Inflammatory macrophage treated with lipopolysaccharide for 4 hours (primary cell): ENCODE measurements at regions not wholly inside any gene's neighbourhood (a gene's known extent, or its start where the extent isn't known, plus 50 kb on each side); places are given as distances from the start of the nearest gene placed in this dataset.
"Not testable (repeated sequence)": the region's sequence is repeated elsewhere in the genome, so short reads cannot be mapped to it uniquely, and the experiment has no call there.

ENCODE experiments used
- DNase-seq: peaks from one replicate; pipeline ENCODE4 v3.0.0-alpha.2; 2020

- no peak for DNase-seq
Measured at GRCh38 chr1:104331763-104332162, 582.1 kb downstream of the AMY1C start.

DNA sequence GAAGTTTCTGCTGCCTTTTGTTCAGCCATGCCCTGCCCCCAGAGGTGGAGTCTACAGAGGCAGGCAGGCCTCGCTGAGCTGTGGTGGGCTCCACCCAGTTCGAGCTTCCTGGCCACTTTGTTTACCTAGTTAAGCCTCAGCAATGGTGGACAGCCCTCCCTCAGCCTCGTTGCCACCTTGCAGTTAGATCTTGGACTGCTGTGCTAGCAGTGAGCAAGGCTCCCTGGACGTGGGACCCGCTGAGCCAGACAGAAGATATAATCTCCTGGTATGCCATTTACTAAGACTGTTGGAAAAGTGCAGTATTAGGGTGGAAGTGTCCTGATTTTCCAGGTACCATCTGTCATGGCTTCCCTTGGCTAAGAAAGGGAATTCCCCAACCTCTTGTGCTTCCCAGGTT lies 588.2 kb downstream of the AMY1C start:
- DNase-seq, result not testable (repeated sequence)

- DNase-seq, result no peak
Measured at GRCh38 chr1:104341944-104342343, 592.2 kb downstream of the AMY1C start.

DNA sequence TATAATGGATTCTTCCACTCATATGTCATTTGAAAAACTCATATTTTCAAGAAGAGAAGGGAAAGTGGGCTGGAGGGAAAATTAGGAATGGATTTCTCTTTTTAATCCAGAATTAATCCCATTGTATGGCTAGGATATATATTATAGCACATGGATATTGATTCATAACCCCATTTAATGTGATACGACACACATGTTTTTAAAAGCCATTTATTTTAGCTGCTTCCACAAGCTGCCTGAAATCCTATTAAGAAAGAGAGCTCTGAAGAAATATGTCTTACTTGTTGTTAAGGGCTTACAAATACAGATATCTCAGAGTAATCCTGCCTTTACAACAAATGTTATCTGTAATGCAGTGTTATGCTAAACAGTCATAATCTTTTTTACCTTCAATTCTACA lies 598.6 kb downstream of the AMY1C start:
- DNase-seq, result no peak

DNA sequence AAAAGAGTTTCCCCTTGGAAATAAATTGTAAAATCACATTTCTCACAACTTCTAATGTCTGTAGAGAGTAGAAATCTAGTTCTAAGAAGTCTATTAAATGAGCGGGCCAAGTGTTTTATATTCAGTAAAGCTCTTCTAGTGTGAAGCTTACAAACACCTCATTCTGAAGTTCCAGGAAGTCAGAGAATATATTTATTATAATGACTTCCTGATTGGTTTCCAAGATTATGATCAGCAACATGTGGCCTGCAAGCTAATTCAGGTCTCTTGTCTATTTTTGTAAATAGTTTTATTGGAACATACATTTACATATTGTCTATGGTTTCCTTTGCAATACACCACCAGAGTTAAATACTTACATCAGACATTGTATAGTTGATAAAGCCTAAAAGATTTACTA lies 603.9 kb downstream of the AMY1C start:
- DNase-seq, result no peak

DNA sequence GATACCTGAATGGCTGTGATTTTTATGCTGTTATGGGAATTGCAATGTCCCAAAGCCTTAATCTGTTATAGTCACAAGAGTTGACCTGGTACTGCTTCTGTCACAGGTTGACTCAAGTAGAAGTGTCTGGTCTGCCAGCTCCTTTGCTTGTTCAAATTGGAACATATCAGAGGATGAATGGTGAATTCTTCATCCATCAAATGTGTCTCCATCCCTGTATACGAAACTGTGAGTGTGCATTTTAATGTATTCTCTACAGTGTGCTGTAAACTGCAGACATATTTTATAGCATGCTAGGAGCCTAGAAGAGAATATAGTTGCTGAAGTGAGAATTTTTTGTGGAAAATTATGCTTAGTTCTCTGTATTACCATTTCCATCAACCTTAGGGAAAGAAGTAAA lies 608.4 kb downstream of the AMY1C start:
- DNase-seq, result no peak

GRCh38 chr1:104358621-104359020 lies 608.9 kb downstream of the AMY1C start:
- no peak for DNase-seq

GRCh38 chr1:104378414-104378813 lies 628.7 kb downstream of the AMY1C start:
- no peak for DNase-seq

DNA sequence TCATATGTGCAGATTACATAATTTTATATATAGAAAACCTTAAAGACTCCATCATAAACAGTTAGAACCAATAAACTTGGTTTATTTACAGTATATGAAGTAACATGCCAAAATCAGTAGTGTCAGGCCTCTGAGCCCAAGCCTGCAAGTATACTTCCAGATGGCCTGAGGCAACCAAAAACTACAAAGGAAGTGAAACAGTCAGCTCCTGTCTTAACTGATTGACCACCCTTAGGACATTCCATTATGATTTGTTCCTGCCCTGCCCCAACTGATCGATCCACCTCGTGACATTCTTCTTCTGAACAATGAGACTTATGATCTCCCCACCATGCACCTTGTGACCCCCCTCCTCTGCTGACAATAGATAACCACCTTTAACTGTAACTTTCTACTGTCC lies 630.3 kb downstream of the AMY1C start:
- no peak for DNase-seq

DNA sequence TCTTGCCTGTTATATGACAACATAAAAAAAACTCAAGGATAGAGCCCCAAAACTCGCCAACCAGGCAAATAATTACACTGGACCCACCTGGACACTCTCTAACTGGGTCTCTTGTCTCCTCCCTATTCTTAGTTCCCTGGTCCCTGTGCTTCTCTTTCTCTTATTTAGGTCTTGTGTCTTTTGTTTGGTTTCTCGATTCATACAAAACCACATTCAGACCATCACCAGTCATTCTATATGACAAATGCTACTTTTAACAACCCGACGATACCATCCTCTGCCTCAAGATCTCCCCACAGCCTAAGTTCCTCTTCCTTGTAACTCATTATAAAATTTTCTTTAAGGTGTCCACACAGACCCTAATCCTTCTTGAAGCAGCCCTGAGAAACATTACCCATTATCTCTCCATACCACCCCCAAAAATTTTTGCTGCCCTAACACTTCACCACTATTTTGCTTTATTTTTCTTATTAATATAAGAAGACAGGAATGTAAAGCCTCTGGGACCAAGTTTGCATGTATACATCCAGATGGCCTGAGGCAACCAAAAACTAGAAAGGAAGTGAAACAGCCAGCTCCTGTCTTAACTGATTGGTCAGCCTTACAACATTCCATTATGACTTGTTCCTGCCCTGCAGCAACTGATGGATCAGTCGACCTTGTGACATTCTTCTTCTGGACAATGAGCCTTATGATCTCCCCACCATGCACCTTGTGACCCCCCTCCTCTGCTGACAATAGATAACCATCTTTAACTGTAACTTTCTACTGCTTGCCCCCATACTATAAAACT lies 638.2 kb downstream of the AMY1C start:
- no peak for DNase-seq

DNA sequence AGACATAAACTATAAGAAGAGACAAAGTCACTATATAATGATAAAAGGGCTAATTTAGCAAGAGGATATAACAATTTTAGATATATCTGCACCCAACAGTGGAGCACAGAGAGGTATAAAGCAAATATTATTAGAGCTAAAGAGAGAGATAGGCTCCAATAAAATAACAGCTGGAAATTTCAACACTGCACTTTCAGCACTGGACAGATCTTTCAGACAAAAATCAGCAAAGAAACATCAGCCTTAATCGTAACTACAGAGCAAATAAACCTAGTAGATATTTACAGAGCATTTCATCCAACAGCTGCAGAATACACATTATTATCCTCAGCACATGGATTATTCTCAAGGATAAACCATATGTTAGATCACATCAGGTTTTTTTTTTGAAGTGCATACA lies 642.9 kb downstream of the AMY1C start:
- no peak for DNase-seq

DNA sequence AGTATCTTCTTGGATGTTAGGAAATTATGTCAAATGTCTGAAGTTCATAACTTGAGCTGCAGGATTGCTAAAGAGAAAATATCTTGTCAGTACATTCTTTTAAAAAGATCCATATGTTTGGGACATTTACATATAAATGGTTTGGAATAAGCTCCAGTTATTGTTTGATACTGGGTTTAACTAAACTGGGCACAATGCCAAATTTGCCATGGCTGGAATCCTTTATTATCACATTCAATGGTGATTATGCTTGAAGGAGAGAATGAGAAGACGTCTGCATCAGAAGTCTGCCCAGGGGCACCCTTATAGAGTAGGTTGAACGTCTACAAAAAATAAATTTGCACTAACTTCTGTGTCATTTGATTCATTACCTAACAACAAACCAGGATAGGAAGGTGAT lies 652.5 kb downstream of the AMY1C start:
- DNase-seq, result no peak

GRCh38 chr1:104403883-104404282 lies 654.2 kb downstream of the AMY1C start:
- DNase-seq, result no peak

DNA sequence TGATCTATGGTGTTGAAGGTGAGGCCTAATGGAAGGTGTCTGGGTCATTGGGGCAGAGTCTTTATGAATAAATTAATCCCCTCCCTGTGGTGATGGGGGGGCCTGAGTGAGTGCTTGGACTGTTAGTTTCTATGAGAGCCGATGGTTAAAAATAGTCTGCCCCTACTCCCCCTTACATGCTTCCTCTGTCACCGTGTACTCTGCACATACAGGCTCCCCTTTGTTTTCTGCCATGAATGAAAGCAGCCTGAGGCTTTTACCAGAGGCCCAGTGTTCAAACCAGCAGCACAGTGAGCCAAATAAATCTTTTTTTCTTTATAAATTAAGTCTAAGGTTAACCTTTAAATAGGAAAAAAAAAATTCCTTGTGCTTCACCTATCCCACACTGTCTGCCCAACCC lies 657.0 kb downstream of the AMY1C start:
- DNase-seq, result no peak

DNA sequence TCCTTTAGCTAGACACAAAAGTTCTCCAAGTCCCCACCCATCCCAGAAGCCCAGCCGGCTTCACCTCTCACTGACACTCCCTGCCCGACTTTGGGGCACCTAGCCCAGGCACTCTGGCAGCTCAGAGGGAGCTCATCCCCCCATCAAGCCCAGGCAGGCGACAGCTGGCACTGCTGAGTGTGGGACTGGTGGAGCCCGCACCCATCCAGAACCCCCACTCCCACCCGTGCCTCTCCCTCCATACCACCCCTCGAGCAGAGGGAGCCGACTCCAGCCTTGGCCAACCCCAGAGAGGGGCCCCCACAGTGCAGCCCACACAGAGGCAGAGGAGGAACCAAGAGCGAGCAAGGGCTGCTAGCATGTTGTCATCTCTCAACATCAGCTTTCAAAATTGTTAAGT lies 658.6 kb downstream of the AMY1C start:
- no peak for DNase-seq

GRCh38 chr1:104435255-104435654 lies 685.6 kb downstream of the AMY1C start:
- no peak for DNase-seq

GRCh38 chr1:104440011-104440410 lies 690.3 kb downstream of the AMY1C start:
- DNase-seq, result no peak

GRCh38 chr1:104456724-104457123 lies 707.0 kb downstream of the AMY1C start:
- DNase-seq, result no peak

- DNase-seq, result no peak
Measured at GRCh38 chr1:104459886-104460285, 710.2 kb downstream of the AMY1C start.

DNA sequence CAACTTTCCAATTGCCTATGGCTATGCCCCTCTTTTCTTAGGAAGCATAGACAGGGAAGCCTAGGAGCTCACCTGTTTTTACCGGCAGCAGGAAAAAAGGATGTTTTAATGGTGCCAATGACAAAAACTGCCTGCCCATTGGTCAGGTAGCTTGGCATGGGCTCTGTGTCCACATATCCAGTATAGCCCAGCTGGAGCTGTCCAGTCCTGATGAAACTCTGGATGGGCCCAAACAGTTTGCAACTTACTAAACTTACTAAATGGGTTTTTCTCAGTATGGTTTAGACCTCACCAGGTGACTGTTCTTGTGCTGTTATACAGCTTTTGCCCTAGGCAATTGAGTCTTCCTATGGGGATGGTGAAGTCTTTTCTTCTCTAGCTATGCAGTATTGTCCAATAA lies 711.2 kb downstream of the AMY1C start:
- no peak for DNase-seq

DNA sequence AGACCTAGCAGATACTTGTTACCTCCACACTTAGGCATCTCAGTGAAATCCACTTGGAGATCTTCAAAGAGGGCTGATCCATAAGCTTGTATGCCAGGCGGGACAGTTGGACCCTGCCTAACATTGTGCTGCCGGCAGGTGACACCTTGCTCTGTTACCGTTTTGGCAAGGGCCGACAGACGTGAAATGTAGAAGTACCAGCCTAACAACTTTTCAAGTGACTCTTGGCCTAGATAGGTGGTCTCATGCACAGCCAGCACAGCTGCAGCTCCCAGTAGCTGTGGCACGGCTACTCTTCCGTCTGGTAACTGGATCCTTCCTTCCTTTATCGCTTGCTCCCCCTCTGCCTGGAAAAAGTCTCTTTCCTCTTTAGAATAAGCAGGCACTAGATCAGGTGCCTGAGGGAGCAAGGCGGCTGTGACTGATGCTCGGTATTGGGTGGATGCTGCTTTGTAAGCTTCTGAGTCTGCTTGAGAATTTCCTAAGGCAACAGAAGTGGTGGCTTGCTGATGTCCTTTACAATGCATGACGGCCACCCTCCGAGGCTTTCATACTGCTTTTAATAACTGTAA lies 713.5 kb downstream of the AMY1C start:
- no peak for DNase-seq

- no peak for DNase-seq
Measured at GRCh38 chr1:104466068-104466467, 716.4 kb downstream of the AMY1C start.

DNA sequence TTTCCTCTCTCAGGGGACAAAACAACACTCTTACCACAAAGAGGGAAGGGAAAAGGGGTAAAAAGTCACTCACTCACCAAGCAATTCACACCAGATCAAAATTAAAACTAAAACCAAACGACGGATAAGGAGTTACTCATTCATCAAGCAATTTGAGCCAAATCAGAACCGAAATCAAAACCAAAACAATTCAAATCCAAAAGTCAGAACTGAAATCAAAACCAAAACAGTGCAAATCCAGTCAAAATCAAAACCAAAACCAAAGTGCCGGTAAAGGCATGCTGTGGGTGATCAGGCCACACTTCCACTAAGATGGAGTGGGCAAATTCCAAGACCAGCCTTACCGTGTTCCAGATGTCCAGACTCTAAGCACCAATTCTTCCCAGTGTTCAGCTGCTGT lies 717.9 kb downstream of the AMY1C start:
- peak; percentile 6 for DNase-seq

DNA sequence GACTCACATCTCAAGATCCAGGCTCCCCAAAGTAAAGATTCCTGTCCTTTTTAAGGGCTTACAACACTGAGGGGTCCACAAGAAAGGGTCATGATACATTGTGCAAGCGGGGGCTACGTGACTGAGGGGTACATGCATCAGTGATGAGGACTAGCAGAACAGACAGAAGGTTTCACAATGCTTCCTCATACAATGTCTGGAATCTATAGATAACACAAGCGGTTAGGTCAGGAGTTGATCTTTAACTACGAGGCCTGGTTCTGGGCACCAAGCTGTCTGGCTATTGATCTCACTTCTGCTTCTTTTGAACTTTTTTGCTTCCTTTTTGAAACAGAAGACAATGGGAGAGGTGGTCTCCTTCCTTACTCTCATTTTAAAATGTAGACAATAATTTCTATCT lies 718.6 kb downstream of the AMY1C start:
- no peak for DNase-seq

DNA sequence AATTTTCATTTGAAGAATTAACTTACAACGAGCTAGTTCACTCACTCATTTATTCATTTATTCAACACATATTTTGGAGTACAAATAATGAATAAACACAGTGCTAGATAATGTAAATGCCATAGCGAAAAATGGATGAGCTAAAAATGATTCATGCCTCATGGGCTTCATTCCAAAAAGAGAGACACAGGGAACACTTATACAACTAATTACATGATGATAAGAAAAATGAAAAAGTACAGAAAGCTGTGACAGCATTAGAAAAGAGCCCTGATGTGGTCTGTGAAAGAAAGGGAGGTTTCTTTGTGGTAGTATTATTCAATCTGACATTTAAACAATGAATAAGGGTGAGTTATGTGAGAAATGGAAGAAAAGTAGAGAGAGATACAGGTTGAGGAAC lies 726.4 kb downstream of the AMY1C start:
- no peak for DNase-seq
